Stimulated activated CD4-positive, alpha-beta T cell treated with anti-CD3 and anti-CD28 coated beads, Interleukin-4, amount 100 ng/mL, for 48 hours (primary cell): ENCODE measurements at regions not wholly inside any gene's neighbourhood (a gene's known extent, or its start where the extent isn't known, plus 50 kb on each side); places are given as distances from the start of the nearest gene placed in this dataset.
"Not testable (repeated sequence)": the region's sequence is repeated elsewhere in the genome, so short reads cannot be mapped to it uniquely, and the experiment has no call there.

ENCODE experiments used
- DNase-seq, 2 donors: peaks; one replicate each; pipeline ENCODE4 v3.0.0-alpha.2; 2020; ENCODE audit warnings: low read depth in 2 of 2

DNA sequence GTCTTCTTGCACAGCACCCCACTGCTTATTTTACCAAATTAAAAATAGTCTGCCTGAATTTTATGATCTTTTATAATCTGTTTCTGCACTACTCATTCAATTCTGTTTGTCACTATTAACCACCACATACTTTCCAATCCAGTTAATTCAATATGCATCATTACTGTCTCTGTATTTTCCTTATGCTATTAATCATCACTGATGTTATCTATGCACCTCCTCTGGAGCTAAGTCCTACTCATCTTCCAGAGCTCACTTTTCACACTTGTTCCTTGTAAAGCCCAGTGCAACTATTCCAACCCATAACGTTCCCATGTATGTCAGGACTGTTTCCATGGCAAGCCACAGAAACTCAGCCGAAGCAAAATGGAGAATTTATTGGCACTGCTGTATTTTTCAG, 713.6 kb downstream of the PLCL1 start:
- DNase-seq = no peak

DNA sequence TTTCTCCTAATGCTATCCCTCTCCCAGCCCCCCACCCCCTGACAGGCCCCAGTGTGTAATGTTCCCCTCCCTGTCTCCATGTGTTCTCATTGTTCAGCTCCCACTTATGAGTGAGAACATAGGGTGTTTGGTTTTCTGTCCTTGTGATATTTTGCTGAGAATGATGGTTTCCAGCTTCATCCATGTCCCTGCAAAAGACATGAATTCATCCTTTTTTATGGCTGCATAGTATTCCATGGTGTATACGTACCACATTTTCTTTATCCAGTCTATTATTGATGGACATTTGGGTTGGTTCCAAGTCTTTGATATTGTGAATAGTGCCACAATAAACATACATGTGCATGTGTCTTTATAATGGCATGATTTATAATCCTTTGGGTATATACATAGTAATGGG, 704.2 kb downstream of the PLCL1 start:
- DNase-seq = not testable (repeated sequence)

DNA sequence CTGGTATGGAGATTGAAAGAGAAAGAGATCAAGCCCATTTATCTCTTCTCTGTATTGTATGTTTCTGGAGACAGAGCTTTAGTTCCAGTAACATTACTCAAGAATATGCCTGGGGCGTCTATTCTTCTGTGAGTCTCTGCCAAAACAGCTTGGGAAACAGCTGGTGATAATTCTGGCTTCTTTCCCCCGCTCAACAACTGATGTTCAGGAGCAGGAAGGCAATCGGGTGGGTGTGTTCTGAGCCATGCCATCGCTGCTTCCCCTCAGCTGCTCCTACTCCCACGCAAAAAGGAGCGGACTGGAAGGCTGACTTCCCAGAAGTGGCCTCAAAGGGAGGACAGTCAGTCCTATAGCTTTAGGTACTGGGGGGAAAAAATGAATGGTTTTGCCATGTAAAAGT, 695.1 kb downstream of the PLCL1 start:
- DNase-seq = no peak

DNA sequence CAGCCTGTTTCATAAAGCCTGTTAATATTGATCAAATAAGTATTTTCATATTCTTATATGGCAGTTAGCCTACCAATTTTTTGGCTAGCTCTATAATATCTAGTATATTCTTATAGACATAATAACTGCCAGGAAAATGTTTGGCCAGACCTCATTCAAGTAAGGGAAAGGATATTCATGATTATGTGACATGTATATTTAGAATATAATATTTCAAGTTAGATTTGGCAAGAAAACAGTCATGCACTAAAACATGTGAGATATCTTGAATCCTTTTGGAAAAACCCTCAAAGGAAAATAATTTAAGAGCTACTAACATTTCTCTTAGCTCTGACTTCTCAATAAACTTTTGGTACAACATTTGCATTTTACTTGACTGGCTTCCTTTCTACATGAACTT, 694.1 kb downstream of the PLCL1 start:
- DNase-seq = no peak

DNA sequence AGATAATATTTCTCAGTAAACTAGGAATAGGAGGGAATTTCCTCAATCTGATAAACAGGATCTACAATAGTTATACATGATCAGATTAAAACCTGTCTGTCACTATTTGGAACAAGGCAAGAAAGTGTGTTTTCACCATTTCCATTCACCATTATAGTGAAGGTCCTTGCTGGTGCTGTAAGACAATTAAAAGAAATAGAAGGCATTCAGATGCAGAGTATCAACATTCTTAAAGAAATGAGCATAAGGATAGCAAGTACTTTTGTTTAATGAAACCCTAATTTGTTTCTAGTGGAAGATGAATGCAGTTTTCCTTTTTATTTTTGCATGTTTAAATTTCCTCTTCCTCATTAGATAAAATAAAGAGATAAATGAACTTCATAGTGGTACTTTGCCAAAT, 693.7 kb downstream of the PLCL1 start:
- no peak for DNase-seq

DNA sequence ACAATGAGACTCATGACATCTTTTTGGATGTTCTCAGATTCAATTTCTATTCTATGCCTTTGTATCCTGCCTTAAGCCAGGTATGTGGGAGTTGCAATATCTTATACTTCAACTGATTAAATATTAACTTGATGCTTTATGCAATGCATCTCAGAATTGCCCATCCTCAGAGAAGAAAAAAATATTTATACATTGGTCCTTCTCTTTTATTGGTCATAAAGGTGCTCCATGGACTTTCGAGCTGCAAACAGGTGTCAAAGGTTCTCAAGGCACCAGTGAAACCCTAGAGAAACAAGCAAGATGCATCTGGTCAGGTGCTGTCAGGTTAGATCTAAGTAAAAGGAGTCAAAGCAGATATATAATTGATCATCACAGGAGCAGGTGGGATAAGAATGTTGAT, 690.5 kb downstream of the PLCL1 start:
- no peak for DNase-seq

DNA sequence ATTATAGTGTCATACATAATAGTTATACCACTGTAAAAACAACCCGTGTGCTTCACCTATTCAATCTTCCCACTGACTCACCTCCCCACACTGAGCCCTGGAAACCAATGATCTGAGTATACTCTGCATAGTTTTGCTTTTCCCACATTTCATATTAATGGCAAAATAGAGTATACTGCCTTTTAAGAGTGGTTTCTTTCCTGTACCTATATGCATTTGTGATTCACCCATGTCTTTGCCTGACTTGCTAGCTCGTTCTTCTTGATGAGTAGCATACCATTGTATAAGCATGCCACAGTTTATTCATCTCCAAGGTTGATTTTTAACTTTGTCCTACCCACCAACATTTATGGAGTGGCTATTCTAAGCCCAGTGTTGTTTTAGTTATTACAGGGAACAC, 686.4 kb downstream of the PLCL1 start:
- DNase-seq = no peak

DNA sequence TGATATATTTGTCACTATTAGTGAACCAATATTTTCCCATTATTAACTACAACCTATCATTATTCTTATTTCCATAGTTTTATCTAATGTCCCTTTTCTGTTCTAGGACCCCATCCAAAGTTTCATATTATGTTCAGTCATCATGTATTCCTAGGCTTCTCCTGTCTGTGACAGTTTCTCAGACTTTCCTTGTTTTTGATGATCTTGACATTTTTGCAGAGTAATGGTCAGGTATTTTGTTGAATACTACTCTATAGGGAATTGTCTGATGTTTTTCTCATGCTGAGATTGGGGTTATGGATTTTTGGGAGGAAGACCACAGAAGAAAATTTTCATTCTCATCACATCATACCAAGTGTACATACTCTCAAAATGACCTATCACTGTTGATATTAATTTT, 684.6 kb downstream of the PLCL1 start:
- no peak for DNase-seq

DNA sequence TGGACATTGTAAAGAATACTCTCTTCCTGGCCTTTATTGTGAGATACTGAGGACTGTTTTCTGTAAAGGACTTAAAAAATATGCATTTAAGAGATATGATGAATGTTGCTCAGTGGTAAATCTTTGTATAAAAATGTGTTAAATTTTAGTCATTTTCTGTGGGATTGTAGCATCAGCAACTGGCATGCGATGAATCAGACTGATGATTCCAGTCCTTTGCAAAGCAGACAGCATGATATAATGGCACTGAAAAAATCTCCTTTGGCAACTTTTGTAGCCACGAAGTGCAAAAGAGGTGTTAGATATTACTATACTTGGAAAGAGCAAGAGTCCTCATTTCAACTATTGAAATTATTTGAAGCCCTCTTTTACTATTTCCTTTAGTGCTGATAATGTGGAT, 678.7 kb downstream of the PLCL1 start:
- DNase-seq = no peak

DNA sequence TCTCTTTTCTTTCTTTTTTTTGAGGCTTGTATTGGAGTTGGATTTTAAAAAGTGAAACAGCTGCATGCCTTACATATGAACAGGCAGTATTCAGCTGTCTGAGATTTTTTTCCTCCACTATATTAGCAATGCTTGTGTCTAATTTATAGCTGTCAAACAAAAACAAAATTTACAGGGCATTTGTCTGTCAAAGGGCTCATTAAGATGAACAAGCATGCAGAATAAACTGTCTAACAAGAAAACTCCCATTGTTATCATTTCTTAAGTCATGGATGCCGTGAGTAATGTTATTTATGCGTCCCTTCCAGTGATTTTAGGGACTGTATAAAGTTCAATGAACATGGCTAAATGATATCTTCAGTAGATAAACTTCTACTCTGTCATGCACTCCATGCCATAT, 674.7 kb downstream of the PLCL1 start:
- no peak for DNase-seq

DNA sequence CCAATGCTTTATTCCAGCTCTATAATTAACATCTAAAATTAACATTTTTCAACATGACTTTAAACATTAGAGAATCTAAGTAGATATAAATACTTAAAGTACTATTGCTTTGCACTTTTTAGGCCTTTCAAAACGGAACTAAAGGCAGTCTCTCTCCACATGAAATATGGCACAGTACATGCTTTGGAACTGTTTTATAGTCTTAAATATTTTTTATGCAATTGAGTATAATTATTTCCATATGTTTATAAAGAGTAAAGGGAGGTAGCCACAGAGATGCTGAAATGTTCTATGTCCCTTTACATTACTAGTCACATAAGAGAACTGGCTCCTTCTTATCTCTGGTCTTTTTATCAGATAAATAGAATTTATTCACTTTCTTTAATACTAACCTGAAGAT, 674.0 kb downstream of the PLCL1 start:
- DNase-seq = no peak

DNA sequence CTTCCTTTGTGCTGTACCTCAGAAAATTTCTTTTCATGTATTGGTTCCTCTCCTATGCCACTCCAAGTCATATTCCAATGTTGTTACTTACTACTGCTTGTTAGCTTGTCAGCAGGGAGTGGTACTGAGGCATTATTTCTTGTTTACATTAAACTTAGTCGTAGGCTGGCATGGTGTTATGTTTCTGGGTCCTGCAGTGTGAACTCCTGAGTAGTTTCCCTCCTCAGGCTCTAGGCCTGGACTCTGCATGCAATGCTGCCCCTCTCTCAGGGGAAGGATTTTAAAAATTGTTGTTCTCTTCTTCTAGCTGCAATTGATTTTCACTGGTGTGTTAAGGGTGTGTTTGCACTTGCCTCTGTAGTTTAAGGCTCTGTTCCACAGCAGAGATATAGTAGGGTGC, 671.6 kb downstream of the PLCL1 start:
- no peak for DNase-seq

DNA sequence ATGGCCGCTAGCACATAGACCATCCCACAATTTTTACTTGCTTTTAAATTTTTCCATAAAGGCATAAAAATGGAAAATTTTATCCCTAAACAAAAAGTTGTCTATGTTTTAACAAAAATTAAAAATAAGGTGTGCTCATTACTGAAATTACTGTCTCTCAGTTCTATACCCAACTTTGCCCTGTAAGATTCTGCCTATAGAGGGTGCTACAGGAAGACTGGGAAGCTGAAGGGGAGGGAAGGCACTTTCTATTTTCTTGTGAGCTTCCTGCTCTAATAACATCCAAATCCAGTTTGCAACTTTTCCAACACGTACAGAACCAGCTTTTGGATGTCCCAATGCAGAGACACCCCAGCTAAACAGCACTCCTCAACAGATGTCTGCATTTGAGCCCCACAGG, 666.9 kb downstream of the PLCL1 start:
- no peak for DNase-seq

DNA sequence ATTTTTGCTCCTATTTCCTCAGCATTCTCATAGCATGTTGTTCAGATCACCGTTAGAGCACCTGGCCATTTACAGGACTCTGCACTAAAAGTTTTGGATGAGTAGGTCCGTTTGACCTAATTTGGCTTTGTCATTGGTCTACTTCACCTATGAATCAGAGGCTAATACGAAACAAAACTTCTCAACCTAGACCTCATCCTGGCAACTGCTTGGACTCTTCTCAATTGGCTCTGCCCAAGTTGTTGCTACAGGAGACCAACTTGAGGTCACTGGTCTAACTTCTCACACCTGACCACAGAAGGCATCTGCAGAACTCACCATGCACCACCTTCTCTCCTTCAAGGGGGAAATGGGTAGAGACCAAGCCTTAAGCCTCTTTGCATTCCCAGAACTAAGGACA, 663.7 kb downstream of the PLCL1 start:
- no peak for DNase-seq

DNA sequence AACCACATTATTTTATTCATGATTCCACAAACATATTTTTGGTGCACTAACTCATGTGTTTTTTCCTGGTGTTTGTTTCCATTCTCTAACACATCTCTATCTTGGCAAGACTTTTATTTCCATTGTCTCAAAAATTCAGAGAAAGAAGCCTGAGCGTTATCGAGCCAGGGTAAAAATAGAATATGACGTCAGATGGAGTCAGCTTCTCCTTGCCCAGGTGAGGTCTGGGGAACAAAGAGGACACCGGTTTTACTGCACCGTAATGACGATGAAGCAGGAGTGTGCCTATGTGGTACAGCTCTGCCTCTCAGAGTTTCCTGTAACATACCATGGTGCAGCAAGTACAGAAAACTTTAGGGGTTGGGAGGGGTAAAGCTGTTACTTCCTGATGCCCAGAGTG, 661.6 kb downstream of the PLCL1 start:
- no peak for DNase-seq

DNA sequence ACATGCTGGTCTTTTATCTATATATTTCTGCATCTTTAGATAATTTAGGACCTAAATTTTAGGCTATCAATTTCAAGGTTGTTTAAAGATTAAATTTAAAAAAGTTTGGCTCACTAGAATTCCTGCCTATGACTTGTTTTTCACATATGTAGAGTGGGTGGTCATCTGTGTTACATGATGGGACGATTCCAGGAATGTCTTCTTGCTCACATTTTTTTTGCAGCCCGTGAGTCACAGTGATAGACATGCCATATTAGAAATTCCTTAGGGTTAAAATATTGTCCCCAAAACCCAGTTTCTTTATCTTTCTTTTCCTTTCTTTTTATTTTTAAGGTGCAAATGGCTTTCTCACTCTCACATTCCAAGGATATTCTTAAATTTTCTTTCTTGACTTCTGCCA, 652.0 kb downstream of the PLCL1 start:
- DNase-seq = no peak

DNA sequence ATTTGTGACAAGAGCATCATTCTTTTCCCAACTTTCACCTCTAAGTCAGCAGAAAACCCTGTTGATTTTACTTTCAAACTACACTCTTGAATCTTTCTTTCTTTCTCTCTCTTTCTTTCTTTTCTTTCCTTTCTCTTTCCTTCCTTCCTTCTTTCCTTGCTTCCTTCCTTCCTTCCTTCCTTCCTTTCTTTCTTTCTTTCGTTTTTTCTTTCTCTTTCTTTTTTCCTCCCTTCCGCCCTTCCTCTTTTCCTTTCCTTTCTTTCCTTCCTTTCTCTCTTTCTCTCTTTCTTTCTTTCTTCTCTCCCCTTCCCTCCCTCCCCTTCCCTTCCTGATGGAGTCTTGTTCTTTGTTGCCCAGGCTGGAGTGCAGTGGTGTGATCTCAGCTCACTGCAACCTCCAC, 649.5 kb downstream of the PLCL1 start:
- no peak for DNase-seq

DNA sequence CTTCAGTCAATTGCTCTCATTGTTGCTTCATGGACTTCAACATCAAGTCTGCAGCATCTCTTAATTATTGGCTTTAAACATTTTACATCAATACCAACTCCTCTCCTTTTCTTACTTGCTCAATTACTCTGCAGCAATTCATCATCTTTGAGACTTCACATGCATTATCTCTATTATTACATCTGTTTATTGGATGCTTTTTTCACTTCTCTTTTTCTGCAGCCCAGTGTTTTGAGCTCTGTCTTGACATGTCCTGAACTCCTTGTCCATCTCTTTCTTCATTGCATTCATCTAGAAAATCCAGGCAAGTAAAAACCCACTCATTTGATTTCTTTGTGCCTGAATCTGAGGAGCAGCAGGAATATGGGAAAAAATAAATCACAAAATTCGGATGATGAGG, 647.9 kb downstream of the PLCL1 start:
- DNase-seq = no peak

DNA sequence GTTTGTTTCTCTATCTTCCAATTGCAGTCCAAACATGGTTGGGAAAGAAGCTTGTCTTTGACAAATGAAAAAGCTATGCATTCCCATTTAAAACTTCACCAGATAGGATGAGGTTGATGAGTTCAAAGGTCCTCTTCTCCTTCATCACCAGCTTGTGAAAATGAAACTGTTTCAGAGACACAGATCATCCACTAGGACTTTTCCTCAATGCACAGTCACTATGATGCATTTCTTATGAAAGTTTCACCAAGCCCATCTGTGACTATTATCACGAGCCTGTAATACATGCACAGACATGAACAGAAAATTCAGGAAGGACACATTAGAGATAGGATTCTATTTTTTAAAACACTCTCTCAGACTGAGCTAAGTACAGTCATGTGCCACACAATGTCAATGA, 644.4 kb downstream of the PLCL1 start:
- no peak for DNase-seq

DNA sequence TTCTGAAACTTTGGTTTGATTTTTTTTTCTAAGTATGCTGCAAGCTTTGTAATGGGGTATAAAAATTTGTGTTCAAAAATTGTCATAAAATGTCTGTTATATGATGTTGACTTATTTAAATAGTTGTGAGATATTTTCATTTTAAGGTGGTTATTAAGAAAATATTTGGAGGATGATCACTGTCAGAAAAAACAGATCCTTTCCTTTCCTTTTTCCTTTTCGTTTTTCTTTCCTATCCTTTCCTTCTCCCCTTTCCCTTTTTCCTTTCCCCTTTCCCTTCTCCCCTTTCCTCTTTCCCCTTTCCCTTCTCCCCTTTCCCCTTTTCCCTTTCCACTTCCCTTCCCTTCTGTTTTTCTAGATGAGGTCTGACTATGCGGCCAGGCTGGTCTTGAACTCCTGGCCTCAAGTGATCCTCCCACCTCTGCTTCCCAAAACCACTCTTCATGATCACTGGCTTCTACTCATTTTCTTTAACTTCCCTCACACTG, 640.5 kb downstream of the PLCL1 start:
- no peak for DNase-seq

DNA sequence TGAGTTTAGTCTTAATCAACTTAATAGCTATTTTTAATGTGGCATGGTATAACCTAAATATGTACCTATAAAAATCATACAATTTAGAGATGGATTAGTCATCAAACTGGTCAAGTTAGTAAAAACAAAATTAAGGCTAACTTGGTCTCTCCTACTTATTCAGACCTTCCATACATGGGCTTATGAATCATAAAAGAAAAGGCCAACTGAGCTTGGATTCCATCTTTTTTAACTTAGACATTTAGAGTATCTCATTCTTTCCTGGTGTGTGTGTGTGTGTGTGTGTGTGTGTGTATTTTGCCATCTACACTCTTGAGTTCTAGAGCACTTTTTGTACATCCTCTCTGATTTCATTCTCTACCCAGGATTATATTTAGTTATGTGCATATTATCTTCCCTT, 637.5 kb downstream of the PLCL1 start:
- DNase-seq = no peak

DNA sequence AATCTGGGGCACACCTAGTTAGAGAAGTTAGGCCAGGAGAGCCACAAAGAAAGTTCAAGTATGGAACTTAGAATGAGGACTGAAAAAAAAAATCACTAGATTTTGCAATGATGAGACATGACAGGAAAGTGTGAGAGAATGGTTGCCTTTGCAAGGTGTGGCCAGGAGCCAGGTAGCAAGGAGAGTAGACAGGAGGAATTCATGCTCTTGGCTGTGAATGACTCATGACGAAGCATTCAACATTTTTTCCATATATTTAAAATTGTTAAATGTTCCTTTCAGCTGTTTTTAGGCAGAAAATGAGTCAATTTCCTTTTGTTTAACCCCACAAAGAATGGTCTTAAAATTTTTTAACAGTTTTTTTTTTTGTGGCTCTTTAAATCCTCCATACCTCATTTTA, 636.9 kb downstream of the PLCL1 start:
- DNase-seq = no peak

DNA sequence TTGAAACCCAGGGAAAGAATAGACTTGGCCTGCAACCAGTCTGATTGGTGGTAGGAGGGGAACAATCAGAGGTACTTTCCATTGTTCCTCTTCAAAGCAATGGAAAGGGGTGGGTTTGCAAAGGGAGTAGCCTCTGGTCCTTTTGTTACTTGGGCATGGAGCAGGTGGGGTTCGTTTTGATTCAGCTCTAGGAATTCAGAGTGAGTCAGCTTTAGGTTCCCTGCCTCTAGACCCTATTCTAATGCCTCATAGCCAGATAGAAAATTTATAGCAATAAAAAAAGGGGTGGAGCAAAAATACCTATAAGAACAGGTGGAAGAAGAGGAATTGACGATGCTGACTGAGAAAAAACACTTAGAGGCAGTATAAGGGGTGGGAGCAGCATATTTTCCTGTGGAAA, 636.4 kb downstream of the PLCL1 start:
- DNase-seq = no peak

DNA sequence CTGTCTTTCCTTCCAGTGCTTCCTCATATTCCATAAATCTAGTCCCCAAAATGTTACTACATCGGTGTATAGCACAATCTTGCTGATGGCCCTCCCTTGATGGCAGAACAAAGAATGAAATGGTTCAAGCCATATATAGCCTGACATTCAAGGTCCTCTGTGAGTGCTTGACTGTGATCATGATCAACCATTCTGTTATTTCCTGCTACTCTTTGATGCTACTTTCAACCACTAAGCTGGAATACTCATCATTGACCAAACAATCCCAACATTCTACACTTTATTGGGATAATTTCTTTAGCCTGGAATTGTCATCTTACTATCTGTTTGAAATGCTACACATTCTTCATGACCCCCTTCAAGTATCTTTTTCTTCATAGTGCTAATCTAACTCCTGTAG, 633.9 kb downstream of the PLCL1 start:
- no peak for DNase-seq

DNA sequence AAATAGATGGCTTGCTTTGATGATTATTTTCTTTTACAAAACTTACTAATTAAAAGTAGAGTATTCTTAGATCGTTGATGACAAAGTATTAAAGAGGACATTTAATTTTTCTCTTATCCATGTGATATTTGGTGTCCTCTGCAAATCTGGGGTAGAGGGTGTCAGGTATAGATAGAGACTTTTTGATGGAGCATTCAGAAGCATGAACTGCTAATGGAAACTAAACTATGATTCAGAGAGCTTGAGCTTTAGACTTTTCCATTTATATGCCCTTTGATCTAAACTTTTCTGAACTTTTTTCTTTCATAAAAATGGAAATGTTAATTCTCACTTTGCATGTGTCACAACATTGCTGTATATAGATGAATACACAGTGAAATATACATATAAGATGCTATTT, 619.7 kb downstream of the PLCL1 start:
- no peak for DNase-seq
